Spinal cord (tissue), 9 donors: ENCODE measurements at regions not wholly inside any gene's neighbourhood (a gene's known extent, or its start where the extent isn't known, plus 50 kb on each side); places are given as distances from the start of the nearest gene placed in this dataset.

Source experiments
- DNase-seq, 6 donors: peaks; one replicate each; pipeline versions ENCODE4 v3.0.0 to v3.0.0-alpha.2; 2013 to 2015; ENCODE audit warnings: low spot score in 6 of 6, low read depth in 4 of 6
- H3K27ac ChIP-seq: one replicate; pipeline ENCODE4 v1.5.1; 2013; ENCODE audit warnings: low read depth, low read length, control low read depth
- H3K27me3 ChIP-seq: one replicate; pipeline ENCODE4 v1.6.1; 2013; ENCODE audit warnings: low read length; ENCODE audit not compliant: control insufficient read depth, insufficient read depth
- H3K36me3 ChIP-seq: one replicate; pipeline ENCODE4 v1.6.1; 2013; ENCODE audit warnings: low read length; ENCODE audit not compliant: control insufficient read depth, insufficient read depth
- H3K4me1 ChIP-seq: one replicate; pipeline ENCODE4 v1.6.1; 2013; ENCODE audit warnings: low read length; ENCODE audit not compliant: control insufficient read depth, insufficient read depth
- H3K4me3 ChIP-seq: one replicate; pipeline ENCODE4 v1.5.1; 2013; ENCODE audit warnings: low read depth, low read length, control low read depth
- H3K9me3 ChIP-seq: one replicate; pipeline ENCODE4 v1.6.1; 2013; ENCODE audit warnings: low read length; ENCODE audit not compliant: control insufficient read depth, insufficient read depth
- WGBS: methylation state at CpG from one replicate; pipeline ENCODE4 v1.1.5; 2013; ENCODE audit warnings: missing lambda C conversion rate; ENCODE audit not compliant: insufficient coverage; 5-methylcytosine and 5-hydroxymethylcytosine counted together
- donor health status: healthy.

DNA sequence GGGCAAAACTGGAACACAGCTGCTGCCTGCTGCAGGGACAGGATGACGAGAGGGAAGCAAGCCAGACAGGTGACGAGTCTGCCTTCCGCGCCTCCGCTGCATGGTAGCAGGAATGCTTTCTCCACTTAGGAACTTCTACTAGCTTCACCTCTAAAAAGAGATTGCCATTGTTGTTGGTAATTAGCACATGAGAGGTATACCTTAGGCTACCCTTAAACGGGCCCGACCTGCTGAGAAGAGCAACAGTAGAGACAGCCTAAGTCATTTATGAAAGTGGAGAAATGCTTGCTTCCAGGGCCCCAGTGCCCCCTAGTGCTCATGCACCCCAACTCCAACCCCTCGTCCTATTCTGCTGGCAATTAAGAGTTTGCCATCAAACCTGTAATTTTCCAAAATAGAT is 96.9 kb upstream of the AKT3 start:
- H3K27ac ChIP-seq, result no peak overlapping the region
- no peak for DNase-seq
- H3K4me3 ChIP-seq, result no peak overlapping the region
- H3K27me3 ChIP-seq, result no peaks in the 10 kb centered on the region
- 91% methylated on average over 6 of the region's 8 CpGs for WGBS
- peaks cover 6% of the 10 kb centered on the region for H3K4me1 ChIP-seq
- no peaks in the 10 kb centered on the region for H3K36me3 ChIP-seq
- no peaks in the 10 kb centered on the region for H3K9me3 ChIP-seq

DNA sequence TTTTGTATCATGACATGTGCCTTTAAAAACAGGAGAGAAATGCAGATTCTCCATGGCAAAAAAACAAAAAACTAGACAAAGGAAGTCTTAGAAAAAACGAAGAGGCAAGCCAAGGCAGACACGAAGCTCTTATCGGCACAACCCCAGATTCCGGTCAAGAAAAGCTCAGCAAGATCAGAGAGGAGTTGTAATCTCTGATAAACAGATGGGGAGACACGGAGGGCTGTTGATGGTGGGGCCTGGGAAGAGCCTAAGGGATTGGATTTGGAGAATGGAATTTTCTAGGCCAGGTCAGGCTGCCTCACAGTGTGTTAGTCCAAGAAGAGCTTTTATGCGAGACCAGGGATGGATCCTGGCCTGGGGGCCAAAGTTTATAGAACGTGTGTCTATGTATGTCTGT is 96.2 kb upstream of the AKT3 start:
- H3K4me3 ChIP-seq, result no peak overlapping the region
- H3K27ac ChIP-seq, result no peak overlapping the region
- no peak for DNase-seq
- H3K4me1 ChIP-seq, result peaks cover 6% of the 10 kb centered on the region
- no peaks in the 10 kb centered on the region for H3K36me3 ChIP-seq
- no peaks in the 10 kb centered on the region for H3K27me3 ChIP-seq
- 77% methylated on average over 7 of the region's 7 CpGs for WGBS
- no peaks in the 10 kb centered on the region for H3K9me3 ChIP-seq

DNA sequence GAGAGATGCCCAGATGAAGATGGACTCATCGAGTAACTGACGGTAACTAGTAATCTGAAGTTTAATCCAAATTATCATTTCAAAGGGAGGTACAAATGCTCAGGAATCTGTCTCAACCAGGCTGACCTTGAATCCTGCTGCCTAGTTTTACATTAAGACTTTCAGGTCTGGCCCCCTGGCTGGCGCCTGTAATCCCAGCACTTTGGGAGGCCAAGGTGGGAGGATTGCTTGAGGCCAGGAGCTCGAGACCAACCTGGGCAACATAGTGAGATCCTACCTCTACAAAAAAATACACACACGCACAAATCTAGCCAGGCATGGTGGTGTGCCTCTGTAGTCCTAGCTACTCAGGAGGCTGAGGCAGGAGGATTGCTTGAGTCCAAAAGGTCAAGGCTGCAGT is 95.7 kb upstream of the AKT3 start:
- Histone ChIP-seq H3K4me3 (no peak overlapping the region), H3K4me1 (peaks cover 6% of the 10 kb centered on the region), H3K27me3 (no peaks in the 10 kb centered on the region), H3K27ac (no peak overlapping the region), H3K9me3 (no peaks in the 10 kb centered on the region), H3K36me3 (no peaks in the 10 kb centered on the region)
- no CpG with 5 or more reads among the region's 5 CpGs for WGBS
- no peak for DNase-seq

DNA sequence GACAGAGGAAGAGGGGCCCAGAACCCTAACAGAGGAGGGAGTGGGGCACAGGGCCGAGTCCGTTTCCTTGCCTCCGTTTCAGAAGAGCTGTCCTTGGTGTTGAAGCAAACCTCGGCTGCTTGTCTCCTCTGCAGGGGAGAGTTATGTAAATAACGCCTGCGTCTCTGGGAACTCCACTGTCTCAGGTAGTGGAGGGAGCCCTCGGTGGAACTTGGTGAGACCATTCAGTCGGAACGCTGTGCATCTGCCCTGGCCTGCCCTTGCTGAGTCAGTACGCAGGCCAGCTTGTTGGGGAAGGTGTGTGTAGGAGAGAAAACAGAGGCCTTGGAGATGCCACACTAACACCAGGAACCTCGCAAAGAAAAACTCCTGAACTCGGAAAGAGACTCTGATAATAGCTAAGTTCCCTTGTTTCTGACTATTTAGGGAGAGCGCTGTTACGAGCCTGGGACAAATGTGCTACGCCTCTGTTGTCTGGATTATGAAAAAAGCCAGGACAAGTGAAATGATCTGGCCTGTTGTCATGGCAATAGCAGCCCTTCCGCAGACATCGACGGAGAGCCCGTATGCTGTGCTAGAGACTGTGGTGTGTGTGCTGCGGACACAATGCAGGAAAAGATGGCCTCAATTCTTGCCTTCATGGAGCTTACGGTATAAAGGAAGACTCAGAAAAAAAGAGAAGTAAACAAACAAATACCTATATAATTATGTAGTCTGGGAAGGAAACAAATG is 94.6 kb upstream of the AKT3 start:
- Histone ChIP-seq H3K27ac (no peak overlapping the region), H3K27me3 (no peaks in the 10 kb centered on the region), H3K36me3 (no peaks in the 10 kb centered on the region), H3K4me3 (no peak overlapping the region), H3K4me1 (peaks cover 6% of the 10 kb centered on the region), H3K9me3 (no peaks in the 10 kb centered on the region)
- 51% methylated on average over 16 of the region's 21 CpGs for WGBS
- peak in 1 of 6 donors; percentile 68 for DNase-seq

- no peaks in the 10 kb centered on the region for H3K9me3 ChIP-seq
- H3K4me1 ChIP-seq, result peaks cover 6% of the 10 kb centered on the region
- H3K4me3 ChIP-seq, result no peak overlapping the region
- H3K27me3 ChIP-seq, result no peaks in the 10 kb centered on the region
- 61% methylated on average over 6 of the region's 10 CpGs for WGBS
- H3K36me3 ChIP-seq, result no peaks in the 10 kb centered on the region
- H3K27ac ChIP-seq, result no peak overlapping the region
- no peak for DNase-seq
Observed at GRCh38 chr1:243943671-243944428, 93.8 kb upstream of the AKT3 start.

- no peak for DNase-seq
- Histone ChIP-seq H3K9me3 (no peaks in the 10 kb centered on the region), H3K27ac (no peak overlapping the region), H3K4me1 (peaks cover 6% of the 10 kb centered on the region), H3K4me3 (no peak overlapping the region), H3K36me3 (no peaks in the 10 kb centered on the region), H3K27me3 (no peaks in the 10 kb centered on the region)
- 91% methylated on average over 14 of the region's 18 CpGs for WGBS
Observed at GRCh38 chr1:243942196-243943150, 92.4 kb upstream of the AKT3 start.

DNA sequence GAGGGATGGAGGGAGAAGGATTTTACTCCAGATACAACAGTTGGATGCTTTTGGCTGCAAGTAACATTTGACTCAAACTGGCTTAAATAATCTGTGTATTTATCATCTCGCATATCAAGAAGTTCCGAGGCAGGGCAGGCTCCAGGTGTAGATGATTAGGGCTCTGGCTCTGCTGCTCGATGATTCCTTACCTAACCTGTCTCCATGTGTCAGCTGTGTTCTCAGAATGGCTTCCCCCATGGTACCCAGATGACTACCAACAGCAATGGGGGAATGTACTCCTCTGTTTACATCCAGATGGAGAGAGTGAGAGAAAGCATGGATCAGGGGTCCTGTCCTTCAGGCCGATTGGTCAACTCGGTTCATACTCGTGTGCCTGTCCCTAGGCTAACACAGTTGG is 90.4 kb upstream of the AKT3 start:
- 94% methylated on average over 4 of the region's 6 CpGs for WGBS
- Histone ChIP-seq H3K4me3 (no peak overlapping the region), H3K27me3 (no peaks in the 10 kb centered on the region), H3K9me3 (no peaks in the 10 kb centered on the region), H3K27ac (no peak overlapping the region), H3K36me3 (no peaks in the 10 kb centered on the region), H3K4me1 (peaks cover 6% of the 10 kb centered on the region)
- no peak for DNase-seq

DNA sequence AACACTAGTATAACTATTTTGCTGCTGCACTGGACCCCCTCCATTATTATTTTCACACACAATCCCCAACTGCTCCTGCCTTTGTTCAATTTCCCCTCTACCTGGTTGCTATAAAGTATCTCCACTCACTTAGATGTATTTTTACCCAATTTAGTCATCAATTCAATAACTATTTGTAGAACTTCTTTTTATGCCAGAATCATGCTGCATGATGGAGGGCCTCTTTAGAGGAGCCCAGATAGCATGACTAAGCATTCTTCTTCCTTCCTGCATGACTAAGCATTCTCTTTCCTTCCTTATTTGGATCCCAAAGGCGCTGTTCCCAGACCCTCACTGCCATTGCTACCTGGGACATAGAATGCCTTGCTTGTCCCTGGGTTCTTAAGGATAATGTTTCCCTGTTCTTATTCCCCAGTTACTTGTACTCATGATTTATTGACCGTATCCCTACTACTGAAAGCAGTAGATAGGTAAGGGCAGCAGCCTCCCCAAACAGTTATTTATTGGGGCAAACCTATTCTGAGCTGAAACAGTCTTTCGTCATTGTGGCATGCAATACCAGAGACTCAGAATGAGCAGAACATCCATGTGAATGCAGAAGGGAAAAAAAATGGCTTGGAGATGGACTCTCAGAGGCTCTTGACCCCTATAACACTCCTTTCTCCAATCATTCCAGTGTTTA is 89.3 kb upstream of the AKT3 start:
- H3K4me1 ChIP-seq, result peaks cover under 1% of the 10 kb centered on the region
- DNase-seq, result no peak
- no peak overlapping the region for H3K4me3 ChIP-seq
- H3K27me3 ChIP-seq, result no peaks in the 10 kb centered on the region
- H3K36me3 ChIP-seq, result no peaks in the 10 kb centered on the region
- no peak overlapping the region for H3K27ac ChIP-seq
- WGBS, result 83% methylated on average over 1 of the region's 3 CpGs
- H3K9me3 ChIP-seq, result peaks cover 2% of the 10 kb centered on the region

- no peak for DNase-seq
- H3K27ac ChIP-seq, result no peak overlapping the region
- H3K9me3 ChIP-seq, result peaks cover 2% of the 10 kb centered on the region
- H3K4me3 ChIP-seq, result no peak overlapping the region
- no peaks in the 10 kb centered on the region for H3K27me3 ChIP-seq
- H3K36me3 ChIP-seq, result no peaks in the 10 kb centered on the region
- no peaks in the 10 kb centered on the region for H3K4me1 ChIP-seq
- WGBS, result no CpG with 5 or more reads among the region's 3 CpGs
Observed at GRCh38 chr1:243938208-243938607, 88.2 kb upstream of the AKT3 start.
